HFFc6 (cell line): ENCODE measurements at regions not wholly inside any gene's neighbourhood (a gene's known extent, or its start where the extent isn't known, plus 50 kb on each side); places are given as distances from the start of the nearest gene placed in this dataset.

ENCODE experiments used
- DNase-seq: peaks from one replicate; pipeline ENCODE4 v3.0.0-alpha.2; 2018
- H3K27ac Mint-ChIP-seq: 2 replicates; pipeline ENCODE4 v1.8.0; 2020; ENCODE audit warnings: mild to moderate bottlenecking, mixed read lengths
- H3K27me3 Mint-ChIP-seq: 2 replicates; pipeline ENCODE4 v1.8.0; 2021; ENCODE audit warnings: mild to moderate bottlenecking, moderate library complexity, mixed read lengths; ENCODE audit not compliant: insufficient read depth
- H3K36me3 Mint-ChIP-seq: 2 replicates; pipeline ENCODE4 v1.8.0; 2021; ENCODE audit warnings: low read depth, mixed read lengths
- H3K4me1 Mint-ChIP-seq: 2 replicates; pipeline ENCODE4 v1.8.0; 2020; ENCODE audit warnings: low read depth, mixed read lengths
- H3K4me3 Mint-ChIP-seq: 2 replicates; pipeline ENCODE4 v1.8.0; 2020; ENCODE audit warnings: mild to moderate bottlenecking, moderate library complexity, mixed read lengths
- H3K9me3 Mint-ChIP-seq: 2 replicates; pipeline ENCODE4 v1.8.0; 2020; ENCODE audit warnings: mild to moderate bottlenecking, mixed read lengths
- CTCF ChIP-seq: fragments of 200-600 bp; sonication (generic); IDR thresholded peaks from 2 replicates; pipeline ENCODE4 v1.5.0; 2021; ENCODE audit warnings: antibody characterized with exemption, mild to moderate bottlenecking

- Mint-ChIP-seq H3K4me1 (peaks cover 30% of the 10 kb centered on the region), H3K4me3 (no peak overlapping the region), H3K9me3 (no peaks in the 10 kb centered on the region), H3K36me3 (peaks cover 19% of the 10 kb centered on the region), H3K27me3 (no peaks in the 10 kb centered on the region), H3K27ac (no peak overlapping the region)
- DNase-seq: no peak
- no peak for TF ChIP-seq CTCF
Observed at GRCh38 chr13:73701160-73701559, 433.0 kb downstream of the KLF12 start.

GRCh38 chr13:73698859-73699258, 435.3 kb downstream of the KLF12 start:
- H3K36me3 Mint-ChIP-seq: peaks cover 26% of the 10 kb centered on the region
- no peaks in the 10 kb centered on the region for H3K9me3 Mint-ChIP-seq
- TF ChIP-seq CTCF: no peak
- H3K27me3 Mint-ChIP-seq: no peaks in the 10 kb centered on the region
- no peak overlapping the region for H3K4me3 Mint-ChIP-seq
- H3K27ac Mint-ChIP-seq: peak overlapping the region; percentile 36; the same call in 1 of the 2 replicates
- peaks cover 30% of the 10 kb centered on the region for H3K4me1 Mint-ChIP-seq
- no peak for DNase-seq

- Mint-ChIP-seq H3K36me3 (peaks cover 26% of the 10 kb centered on the region), H3K9me3 (no peaks in the 10 kb centered on the region), H3K4me3 (no peak overlapping the region), H3K27me3 (no peaks in the 10 kb centered on the region), H3K4me1 (peaks cover 22% of the 10 kb centered on the region), H3K27ac (no peak overlapping the region)
- no peak for TF ChIP-seq CTCF
- no peak for DNase-seq
Observed at GRCh38 chr13:73697166-73697565, 437.0 kb downstream of the KLF12 start.

- no peak for DNase-seq
- no peak for TF ChIP-seq CTCF
- H3K4me3 Mint-ChIP-seq: no peak overlapping the region
- no peaks in the 10 kb centered on the region for H3K9me3 Mint-ChIP-seq
- H3K27me3 Mint-ChIP-seq: no peaks in the 10 kb centered on the region
- H3K4me1 Mint-ChIP-seq: peaks cover 18% of the 10 kb centered on the region
- H3K36me3 Mint-ChIP-seq: peaks cover 26% of the 10 kb centered on the region
- H3K27ac Mint-ChIP-seq: no peak overlapping the region
Observed at GRCh38 chr13:73696713-73697112, 437.5 kb downstream of the KLF12 start.

- no peak for TF ChIP-seq CTCF
- Mint-ChIP-seq H3K4me1 (peaks cover 18% of the 10 kb centered on the region), H3K27ac (no peak overlapping the region), H3K9me3 (no peaks in the 10 kb centered on the region), H3K36me3 (peaks cover 26% of the 10 kb centered on the region), H3K27me3 (no peaks in the 10 kb centered on the region), H3K4me3 (no peak overlapping the region)
- no peak for DNase-seq
Observed at GRCh38 chr13:73696271-73696670, 437.9 kb downstream of the KLF12 start.

GRCh38 chr13:73695325-73695724, 438.9 kb downstream of the KLF12 start:
- Mint-ChIP-seq H3K9me3 (no peaks in the 10 kb centered on the region), H3K4me3 (no peak overlapping the region), H3K4me1 (peaks cover 18% of the 10 kb centered on the region), H3K36me3 (peaks cover 32% of the 10 kb centered on the region), H3K27me3 (no peaks in the 10 kb centered on the region), H3K27ac (no peak overlapping the region)
- DNase-seq: no peak
- no peak for TF ChIP-seq CTCF
